ENCODE measurements at regions not wholly inside any gene's neighbourhood (a gene's known extent, or its start where the extent isn't known, plus 50 kb on each side); places are given as distances from the start of the nearest gene placed in this dataset.

GRCh38 chr5:109982966-109983534 is 293.3 kb downstream of the MAN2A1 start:
- H3K9ac ChIP-seq (ENCODE audit: low read depth, low read length) = no peak overlapping the region
- H3K79me2 ChIP-seq (ENCODE audit: insufficient read depth, low read length) = no peaks in the 10 kb centered on the region
- ATAC-seq (ENCODE audit: insufficient read depth, low read depth) (no peak), DNase-seq (no peak)
- no peaks in the 10 kb centered on the region for H3K9me3 ChIP-seq (ENCODE audit: insufficient read depth, low read length, severe bottlenecking)
- no peak overlapping the region for H2AFZ ChIP-seq (ENCODE audit: low read depth, low read length)
- TF ChIP-seq, protein P1, sequence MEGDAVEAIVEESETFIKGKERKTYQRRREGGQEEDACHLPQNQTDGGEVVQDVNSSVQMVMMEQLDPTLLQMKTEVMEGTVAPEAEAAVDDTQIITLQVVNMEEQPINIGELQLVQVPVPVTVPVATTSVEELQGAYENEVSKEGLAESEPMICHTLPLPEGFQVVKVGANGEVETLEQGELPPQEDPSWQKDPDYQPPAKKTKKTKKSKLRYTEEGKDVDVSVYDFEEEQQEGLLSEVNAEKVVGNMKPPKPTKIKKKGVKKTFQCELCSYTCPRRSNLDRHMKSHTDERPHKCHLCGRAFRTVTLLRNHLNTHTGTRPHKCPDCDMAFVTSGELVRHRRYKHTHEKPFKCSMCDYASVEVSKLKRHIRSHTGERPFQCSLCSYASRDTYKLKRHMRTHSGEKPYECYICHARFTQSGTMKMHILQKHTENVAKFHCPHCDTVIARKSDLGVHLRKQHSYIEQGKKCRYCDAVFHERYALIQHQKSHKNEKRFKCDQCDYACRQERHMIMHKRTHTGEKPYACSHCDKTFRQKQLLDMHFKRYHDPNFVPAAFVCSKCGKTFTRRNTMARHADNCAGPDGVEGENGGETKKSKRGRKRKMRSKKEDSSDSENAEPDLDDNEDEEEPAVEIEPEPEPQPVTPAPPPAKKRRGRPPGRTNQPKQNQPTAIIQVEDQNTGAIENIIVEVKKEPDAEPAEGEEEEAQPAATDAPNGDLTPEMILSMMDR (IDR thresholded peaks at IDR 0.05; ENCODE audit: borderline replicate concordance, extremely low read depth, low read length, poor library complexity, severe bottlenecking) = no peak
- no peak for TF ChIP-seq EZH2 (IDR thresholded peaks at IDR 0.05; ENCODE audit: borderline replicate concordance, low read depth, low read length, severe bottlenecking)
- no peaks in the 10 kb centered on the region for H3K4me1 ChIP-seq (ENCODE audit: insufficient read depth, low read length)
- H3K4me3 ChIP-seq (ENCODE audit: low read depth in 1 of 2, low read length in 2 of 2) = no peak overlapping the region
- H4K20me1 ChIP-seq (ENCODE audit: insufficient read depth, low read length) = no peaks in the 10 kb centered on the region
- no peaks in the 10 kb centered on the region for H3K27me3 ChIP-seq (ENCODE audit: insufficient read depth, low read length, poor library complexity)
- no peak overlapping the region for H3K27ac ChIP-seq (ENCODE audit: low read length)
- no peak overlapping the region for H3K4me2 ChIP-seq (ENCODE audit: insufficient read depth, low read length)
- no peaks in the 10 kb centered on the region for H3K36me3 ChIP-seq (ENCODE audit: insufficient read depth, low read length)

DNA sequence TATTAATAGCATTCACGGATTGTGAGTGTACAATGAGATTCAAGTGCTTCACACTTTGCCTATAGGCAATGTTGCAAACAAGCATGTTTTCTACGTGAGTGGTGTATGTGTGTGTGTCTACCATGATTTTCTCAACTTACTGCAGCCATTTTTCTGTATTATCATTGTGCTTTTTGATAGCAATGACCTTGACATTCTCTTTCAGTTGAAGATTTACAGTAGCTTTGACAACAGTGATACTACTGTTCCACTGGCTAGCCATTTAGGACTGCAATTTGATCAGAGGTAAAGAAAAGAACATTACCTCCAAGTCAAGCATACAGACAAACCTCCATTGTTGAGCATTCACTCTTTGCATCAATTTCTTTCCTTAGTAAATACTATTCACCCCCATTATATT is 297.0 kb downstream of the MAN2A1 start:
- Histone ChIP-seq H3K9me3 (ENCODE audit: insufficient read depth, low read length, severe bottlenecking) (no peaks in the 10 kb centered on the region), H2AFZ (ENCODE audit: low read depth, low read length) (no peak overlapping the region)
- TF ChIP-seq, protein P1 (IDR thresholded peaks at IDR 0.05; ENCODE audit: borderline replicate concordance, extremely low read depth, low read length, poor library complexity, severe bottlenecking) = no peak
- TF ChIP-seq EZH2 (IDR thresholded peaks at IDR 0.05; ENCODE audit: borderline replicate concordance, low read depth, low read length, severe bottlenecking) = no peak

DNA sequence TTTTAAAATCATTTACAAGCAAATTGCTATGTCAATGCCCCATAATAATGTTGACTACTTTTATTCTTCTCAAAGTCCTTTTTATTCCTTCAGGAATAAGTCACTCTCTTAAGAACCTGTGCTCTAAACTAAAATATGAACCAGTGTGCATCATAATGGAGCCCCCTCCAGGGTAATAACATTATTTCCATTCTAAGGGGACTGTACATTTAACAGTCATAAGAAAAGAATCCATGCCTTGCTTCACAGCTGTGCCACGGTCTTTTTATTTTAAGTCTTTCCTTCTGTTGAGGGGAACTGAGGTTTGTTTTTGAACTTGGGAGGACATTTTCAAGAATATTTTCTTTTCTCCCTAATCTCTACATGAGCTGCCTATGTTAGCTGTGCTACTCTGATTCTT is 297.6 kb downstream of the MAN2A1 start:
- Histone ChIP-seq H4K20me1 (ENCODE audit: insufficient read depth, low read length) (no peaks in the 10 kb centered on the region), H2AFZ (ENCODE audit: low read depth, low read length) (no peak overlapping the region), H3K4me1 (ENCODE audit: insufficient read depth, low read length) (no peaks in the 10 kb centered on the region), H3K27ac (ENCODE audit: low read length) (no peak overlapping the region), H3K27me3 (ENCODE audit: insufficient read depth, low read length, poor library complexity) (no peaks in the 10 kb centered on the region), H3K79me2 (ENCODE audit: insufficient read depth, low read length) (no peaks in the 10 kb centered on the region), H3K4me3 (ENCODE audit: low read depth in 1 of 2, low read length in 2 of 2) (no peak overlapping the region), H3K4me2 (ENCODE audit: insufficient read depth, low read length) (no peak overlapping the region), H3K9me3 (ENCODE audit: insufficient read depth, low read length, severe bottlenecking) (no peaks in the 10 kb centered on the region), H3K36me3 (ENCODE audit: insufficient read depth, low read length) (no peaks in the 10 kb centered on the region), H3K9ac (ENCODE audit: low read depth, low read length) (no peak overlapping the region)
- no peak for ATAC-seq (ENCODE audit: insufficient read depth, low read depth)
- TF ChIP-seq, protein P1 (IDR thresholded peaks at IDR 0.05; ENCODE audit: borderline replicate concordance, extremely low read depth, low read length, poor library complexity, severe bottlenecking) = no peak
- TF ChIP-seq EZH2 (IDR thresholded peaks at IDR 0.05; ENCODE audit: borderline replicate concordance, low read depth, low read length, severe bottlenecking) = no peak
- DNase-seq = no peak

More for the DNA sequence above, 297.0 kb downstream of the MAN2A1 start:
- no peaks in the 10 kb centered on the region for H4K20me1 ChIP-seq (ENCODE audit: insufficient read depth, low read length)
- H3K9ac ChIP-seq (ENCODE audit: low read depth, low read length) = no peak overlapping the region
- ATAC-seq (ENCODE audit: insufficient read depth, low read depth) (no peak), DNase-seq (no peak)
- H3K4me1 ChIP-seq (ENCODE audit: insufficient read depth, low read length) = no peaks in the 10 kb centered on the region
- H3K27me3 ChIP-seq (ENCODE audit: insufficient read depth, low read length, poor library complexity) = no peaks in the 10 kb centered on the region
- H3K36me3 ChIP-seq (ENCODE audit: insufficient read depth, low read length) = no peaks in the 10 kb centered on the region
- H3K79me2 ChIP-seq (ENCODE audit: insufficient read depth, low read length) = no peaks in the 10 kb centered on the region
- H3K4me2 ChIP-seq (ENCODE audit: insufficient read depth, low read length) = no peak overlapping the region
- H3K4me3 ChIP-seq (ENCODE audit: low read depth in 1 of 2, low read length in 2 of 2) = no peak overlapping the region
- no peak overlapping the region for H3K27ac ChIP-seq (ENCODE audit: low read length)

Data from DND-41 (cell line).